ENCODE measurements at regions not wholly inside any gene's neighbourhood (a gene's known extent, or its start where the extent isn't known, plus 50 kb on each side); places are given as distances from the start of the nearest gene placed in this dataset.
A peak's percentile ranks its signal among the peaks of the same experiment; 100 is the strongest.

- Histone ChIP-seq H3K4me1 (replicated peaks) (no peaks in the 10 kb centered on the region), H3K9me3 (replicated peaks) (0 out of 2 replicates have a peak, but pooled peaks cover 2% of the 10 kb centered on the region), H3K27ac (no peak overlapping the region), H3K27me3 (replicated peaks) (no peaks in the 10 kb centered on the region), H3K36me3 (no peaks in the 10 kb centered on the region), H3K4me3 (no peak overlapping the region)
- DNase-seq (ENCODE audit: low read depth in 1 of 2, low spot score in 2 of 2), result no peak
Measured at GRCh38 chr11:38503876-38504275, 1905.8 kb upstream of the RAG2 start.

GRCh38 chr11:38498721-38499120, 1900.7 kb upstream of the RAG2 start:
- Histone ChIP-seq H3K9me3 (replicated peaks) (no peaks in the 10 kb centered on the region), H3K4me1 (replicated peaks) (no peaks in the 10 kb centered on the region), H3K27ac (no peak overlapping the region), H3K36me3 (no peaks in the 10 kb centered on the region), H3K27me3 (replicated peaks) (no peaks in the 10 kb centered on the region), H3K4me3 (no peak overlapping the region)
- no peak for DNase-seq (ENCODE audit: low read depth in 1 of 2, low spot score in 2 of 2)

GRCh38 chr11:38491986-38492385, 1894.0 kb upstream of the RAG2 start:
- H3K4me1 ChIP-seq (replicated peaks), result no peaks in the 10 kb centered on the region
- H3K27ac ChIP-seq, result no peak overlapping the region

GRCh38 chr11:38481391-38481790, 1883.4 kb upstream of the RAG2 start:
- Histone ChIP-seq H3K27me3 (replicated peaks) (no peaks in the 10 kb centered on the region), H3K4me1 (replicated peaks) (peaks cover 4% of the 10 kb centered on the region; the same call in 1 of the 2 replicates), H3K4me3 (no peak overlapping the region)

More at GRCh38 chr11:38491986-38492385, 1894.0 kb upstream of the RAG2 start:
- no peaks in the 10 kb centered on the region for H3K36me3 ChIP-seq
- no peaks in the 10 kb centered on the region for H3K9me3 ChIP-seq (replicated peaks)
- no peak for DNase-seq (ENCODE audit: low read depth in 1 of 2, low spot score in 2 of 2)
- no peak overlapping the region for H3K4me3 ChIP-seq
- H3K27me3 ChIP-seq (replicated peaks), result no peaks in the 10 kb centered on the region

GRCh38 chr11:38476808-38477575, 1879.0 kb upstream of the RAG2 start:
- Histone ChIP-seq H3K4me1 (replicated peaks) (peaks cover 4% of the 10 kb centered on the region; the same call in 1 of the 2 replicates), H3K4me3 (no peak overlapping the region), H3K27me3 (replicated peaks) (no peaks in the 10 kb centered on the region), H3K27ac (peak overlapping the region; percentile 70), H3K9me3 (replicated peaks) (no peaks in the 10 kb centered on the region), H3K36me3 (no peaks in the 10 kb centered on the region)
- peak; percentile 41 to 56 for DNase-seq (ENCODE audit: low read depth in 1 of 2, low spot score in 2 of 2)

More at GRCh38 chr11:38481391-38481790, 1883.4 kb upstream of the RAG2 start:
- Histone ChIP-seq H3K9me3 (replicated peaks) (no peaks in the 10 kb centered on the region), H3K36me3 (no peaks in the 10 kb centered on the region), H3K27ac (no peak overlapping the region)
- no peak for DNase-seq (ENCODE audit: low read depth in 1 of 2, low spot score in 2 of 2)

- no peak overlapping the region for H3K4me3 ChIP-seq
- H3K27ac ChIP-seq, result no peak overlapping the region
- H3K27me3 ChIP-seq (replicated peaks), result no peaks in the 10 kb centered on the region
- H3K36me3 ChIP-seq, result no peaks in the 10 kb centered on the region
- no peak for DNase-seq (ENCODE audit: low read depth in 1 of 2, low spot score in 2 of 2)
- no peaks in the 10 kb centered on the region for H3K9me3 ChIP-seq (replicated peaks)
- peaks cover 9% of the 10 kb centered on the region for H3K4me1 ChIP-seq (replicated peaks)
Measured at GRCh38 chr11:38461751-38462150, 1863.7 kb upstream of the RAG2 start.

GRCh38 chr11:38460896-38461295, 1862.9 kb upstream of the RAG2 start:
- Histone ChIP-seq H3K27ac (peak overlapping the region; percentile 71), H3K9me3 (replicated peaks) (no peaks in the 10 kb centered on the region), H3K4me3 (no peak overlapping the region), H3K27me3 (replicated peaks) (no peaks in the 10 kb centered on the region), H3K4me1 (replicated peaks) (peaks cover 10% of the 10 kb centered on the region), H3K36me3 (no peaks in the 10 kb centered on the region)
- peak; percentile 47 to 48 for DNase-seq (ENCODE audit: low read depth in 1 of 2, low spot score in 2 of 2)

- H3K36me3 ChIP-seq, result no peaks in the 10 kb centered on the region
- no peaks in the 10 kb centered on the region for H3K27me3 ChIP-seq (replicated peaks)
- H3K9me3 ChIP-seq (replicated peaks), result no peaks in the 10 kb centered on the region
- H3K4me1 ChIP-seq (replicated peaks), result peaks cover 13% of the 10 kb centered on the region
- DNase-seq (ENCODE audit: low read depth in 1 of 2, low spot score in 2 of 2), result peak in 1 of 2 experiments; percentile 4
- H3K27ac ChIP-seq, result peak overlapping the region; percentile 71
- H3K4me3 ChIP-seq, result no peak overlapping the region
Measured at GRCh38 chr11:38460429-38460828, 1862.4 kb upstream of the RAG2 start.

GRCh38 chr11:38456371-38456770, 1858.3 kb upstream of the RAG2 start:
- DNase-seq (ENCODE audit: low read depth in 1 of 2, low spot score in 2 of 2), result no peak
- H3K27ac ChIP-seq, result no peak overlapping the region
- H3K9me3 ChIP-seq (replicated peaks), result no peaks in the 10 kb centered on the region
- no peak overlapping the region for H3K4me3 ChIP-seq
- H3K27me3 ChIP-seq (replicated peaks), result no peaks in the 10 kb centered on the region
- H3K4me1 ChIP-seq (replicated peaks), result peaks cover 12% of the 10 kb centered on the region
- H3K36me3 ChIP-seq, result no peaks in the 10 kb centered on the region

GRCh38 chr11:38448284-38448683, 1850.2 kb upstream of the RAG2 start:
- no peak for DNase-seq (ENCODE audit: low read depth in 1 of 2, low spot score in 2 of 2)
- no peak overlapping the region for H3K4me3 ChIP-seq
- H3K27me3 ChIP-seq (replicated peaks), result no peaks in the 10 kb centered on the region
- no peak overlapping the region for H3K27ac ChIP-seq
- no peaks in the 10 kb centered on the region for H3K36me3 ChIP-seq
- no peaks in the 10 kb centered on the region for H3K4me1 ChIP-seq (replicated peaks)
- H3K9me3 ChIP-seq (replicated peaks), result no peaks in the 10 kb centered on the region

GRCh38 chr11:38446336-38446735, 1848.3 kb upstream of the RAG2 start:
- no peak for DNase-seq (ENCODE audit: low read depth in 1 of 2, low spot score in 2 of 2)
- Histone ChIP-seq H3K4me3 (no peak overlapping the region), H3K36me3 (no peaks in the 10 kb centered on the region), H3K27me3 (replicated peaks) (no peaks in the 10 kb centered on the region), H3K9me3 (replicated peaks) (no peaks in the 10 kb centered on the region), H3K27ac (no peak overlapping the region), H3K4me1 (replicated peaks) (no peaks in the 10 kb centered on the region)

GRCh38 chr11:38438091-38438490, 1840.1 kb upstream of the RAG2 start:
- Histone ChIP-seq H3K4me1 (replicated peaks) (no peaks in the 10 kb centered on the region), H3K4me3 (no peak overlapping the region), H3K9me3 (replicated peaks) (peaks cover 3% of the 10 kb centered on the region), H3K36me3 (no peaks in the 10 kb centered on the region), H3K27ac (no peak overlapping the region), H3K27me3 (replicated peaks) (no peaks in the 10 kb centered on the region)
- no peak for DNase-seq (ENCODE audit: low read depth in 1 of 2, low spot score in 2 of 2)

- no peaks in the 10 kb centered on the region for H3K27me3 ChIP-seq (replicated peaks)
- H3K36me3 ChIP-seq, result no peaks in the 10 kb centered on the region
- DNase-seq (ENCODE audit: low read depth in 1 of 2, low spot score in 2 of 2), result no peak
- H3K4me3 ChIP-seq, result no peak overlapping the region
- no peaks in the 10 kb centered on the region for H3K4me1 ChIP-seq (replicated peaks)
- no peaks in the 10 kb centered on the region for H3K9me3 ChIP-seq (replicated peaks)
- no peak overlapping the region for H3K27ac ChIP-seq
Measured at GRCh38 chr11:38425578-38425977, 1827.5 kb upstream of the RAG2 start.

GRCh38 chr11:38423042-38423441, 1825.0 kb upstream of the RAG2 start:
- Histone ChIP-seq H3K4me1 (replicated peaks) (no peaks in the 10 kb centered on the region), H3K27ac (no peak overlapping the region), H3K36me3 (no peaks in the 10 kb centered on the region), H3K9me3 (replicated peaks) (no peaks in the 10 kb centered on the region), H3K27me3 (replicated peaks) (no peaks in the 10 kb centered on the region), H3K4me3 (no peak overlapping the region)
- no peak for DNase-seq (ENCODE audit: low read depth in 1 of 2, low spot score in 2 of 2)

Data from SJSA1 (cell line).